ENCODE measurements at regions not wholly inside any gene's neighbourhood (a gene's known extent, or its start where the extent isn't known, plus 50 kb on each side); places are given as distances from the start of the nearest gene placed in this dataset.

GRCh38 chr10:131843089-131843595 is 57.7 kb upstream of the PPP2R2D start:
- FAIRE-seq: no peak

DNA sequence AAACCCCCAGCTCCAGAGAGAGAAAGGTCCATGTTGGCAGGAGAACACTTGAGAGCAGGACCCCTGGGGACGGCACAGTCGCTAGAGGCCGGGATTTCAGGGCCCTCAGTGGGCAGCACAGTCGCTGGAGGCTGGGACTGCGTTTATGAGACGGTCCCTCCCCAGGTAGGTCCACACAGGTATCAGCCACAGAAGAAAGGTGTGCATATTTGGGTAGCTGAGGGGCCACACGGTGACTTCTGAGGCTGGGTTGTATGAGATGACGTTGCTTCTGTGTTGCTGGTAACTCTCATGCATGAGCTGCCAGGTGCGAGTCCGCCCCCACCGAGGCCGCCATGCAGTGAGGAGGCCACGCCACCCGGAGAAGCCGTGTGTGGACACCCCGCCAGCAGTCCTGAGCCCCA is 56.9 kb upstream of the PPP2R2D start:
- FAIRE-seq: no peak

DNA sequence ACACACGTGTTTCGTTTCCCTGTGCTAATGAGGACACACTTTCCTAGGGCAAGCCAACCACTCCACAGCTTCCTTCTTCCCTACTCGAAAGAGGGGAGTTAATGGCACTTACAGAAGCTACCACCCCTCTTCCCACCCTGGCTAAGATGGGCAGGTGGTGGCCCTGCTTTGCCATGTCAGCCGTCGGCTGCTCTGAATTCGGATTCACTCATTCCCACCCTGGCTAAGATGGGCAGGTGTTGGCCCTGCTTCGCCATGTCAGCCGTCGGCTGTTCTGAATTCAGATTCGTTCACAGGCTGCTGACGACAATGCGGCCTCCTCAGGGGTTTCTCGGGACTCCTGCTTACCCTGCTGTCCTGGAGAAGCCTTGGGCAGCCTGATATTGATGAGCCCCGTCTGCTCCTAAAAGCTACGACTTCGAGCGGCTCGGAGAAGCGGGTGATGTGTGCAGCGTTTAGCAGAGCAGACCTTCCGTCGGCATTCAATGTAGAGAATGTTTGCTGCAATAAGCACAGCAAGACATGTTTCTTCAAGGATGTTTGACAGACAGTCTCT is 56.2 kb upstream of the PPP2R2D start:
- no peak for FAIRE-seq

DNA sequence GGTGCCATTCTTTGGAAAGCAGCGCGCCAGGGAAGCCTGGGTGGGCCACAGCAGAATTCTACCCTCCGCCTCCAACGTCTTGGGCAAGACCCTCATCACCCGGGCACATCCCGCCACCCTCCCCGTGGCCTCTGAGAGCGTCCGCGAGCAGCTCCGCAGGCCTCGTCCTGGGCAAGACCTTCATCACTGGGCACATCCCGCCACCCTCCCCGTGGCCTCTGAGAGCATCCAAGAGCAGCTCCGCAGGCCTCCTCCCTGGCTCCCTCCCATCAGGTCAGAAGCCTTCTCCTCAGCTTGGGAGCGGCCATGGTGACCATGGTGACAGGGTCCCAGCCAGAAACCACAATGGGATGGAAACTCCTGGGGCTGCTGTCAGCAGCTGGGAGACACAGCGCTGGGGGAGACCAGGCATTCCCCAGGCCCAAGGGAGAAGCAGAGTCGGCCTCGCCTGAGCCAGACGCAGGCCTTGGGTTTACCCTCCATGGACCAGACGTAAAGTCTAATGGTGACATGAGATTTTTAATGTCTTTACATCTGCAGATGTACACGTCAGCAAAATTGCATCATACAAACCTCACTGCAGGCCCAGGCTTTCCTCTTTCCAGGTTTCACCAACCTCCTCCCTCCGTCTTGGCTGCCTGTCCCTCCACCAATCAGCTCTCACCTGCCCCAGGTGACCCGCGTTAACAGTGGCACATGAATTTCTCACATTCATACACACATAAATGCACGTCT is 55.1 kb upstream of the PPP2R2D start:
- no peak for FAIRE-seq

DNA sequence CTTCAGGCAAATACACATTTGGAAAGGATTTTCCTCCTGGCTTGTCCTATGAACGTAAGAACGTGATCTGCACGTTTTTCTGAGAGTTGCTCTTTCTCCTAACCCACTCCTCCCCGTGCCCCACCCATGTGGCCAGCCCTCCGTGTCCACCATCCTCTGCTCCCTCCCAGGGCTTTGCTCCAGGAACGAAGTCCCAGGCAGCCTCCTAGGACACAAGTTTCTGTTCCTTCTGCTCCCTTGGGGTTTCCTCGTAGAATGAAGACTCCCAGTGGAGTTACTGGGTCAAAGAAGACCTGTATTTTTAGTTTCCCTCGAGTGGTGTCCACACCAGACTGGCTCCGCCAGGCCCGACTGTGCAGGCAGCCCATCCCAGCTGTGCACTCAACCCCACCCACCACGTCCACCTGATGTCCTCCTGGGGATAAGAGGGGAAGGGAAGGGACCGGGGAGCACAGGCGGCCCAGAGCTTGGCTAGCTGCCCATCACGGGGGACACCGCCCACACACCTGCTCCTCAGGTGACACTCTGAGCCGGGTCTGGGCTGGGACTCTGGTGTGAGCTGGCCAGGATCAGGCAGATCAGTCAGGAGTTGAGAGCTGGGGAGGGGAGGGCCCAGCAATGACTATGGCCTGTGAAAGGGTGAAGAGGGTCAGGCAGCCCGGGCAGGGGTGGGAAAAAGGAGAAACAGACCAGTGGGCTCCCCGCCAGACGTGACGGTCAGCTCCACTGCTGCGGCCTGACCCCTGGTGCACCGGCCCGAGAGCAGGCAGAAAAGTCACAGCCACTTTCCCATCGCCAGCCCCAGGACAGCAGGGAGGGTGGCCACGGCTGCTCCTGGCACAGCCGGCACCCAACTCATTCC is 54.3 kb upstream of the PPP2R2D start:
- no peak for FAIRE-seq

GRCh38 chr10:131847241-131847783 is 53.5 kb upstream of the PPP2R2D start:
- no peak for FAIRE-seq

DNA sequence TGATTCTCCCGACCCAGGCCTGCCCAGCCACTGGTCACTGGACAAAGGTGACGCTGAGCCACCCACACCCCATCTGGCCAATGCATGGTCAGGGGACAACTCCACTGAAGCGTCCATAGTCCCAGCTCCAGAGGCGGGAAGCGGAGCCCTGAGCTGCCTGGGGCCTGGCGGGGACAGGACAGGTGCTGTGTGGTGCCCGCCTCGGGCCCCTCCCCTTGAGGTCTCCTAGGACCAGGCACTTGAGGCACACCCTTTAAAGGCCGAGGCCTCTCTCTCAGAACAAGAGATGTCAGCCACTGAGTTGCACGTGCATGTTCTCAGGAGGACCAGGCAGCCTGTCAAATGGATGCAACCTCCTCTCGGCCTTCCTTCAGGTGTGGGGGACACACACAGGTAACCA is 52.5 kb upstream of the PPP2R2D start:
- FAIRE-seq: no peak

DNA sequence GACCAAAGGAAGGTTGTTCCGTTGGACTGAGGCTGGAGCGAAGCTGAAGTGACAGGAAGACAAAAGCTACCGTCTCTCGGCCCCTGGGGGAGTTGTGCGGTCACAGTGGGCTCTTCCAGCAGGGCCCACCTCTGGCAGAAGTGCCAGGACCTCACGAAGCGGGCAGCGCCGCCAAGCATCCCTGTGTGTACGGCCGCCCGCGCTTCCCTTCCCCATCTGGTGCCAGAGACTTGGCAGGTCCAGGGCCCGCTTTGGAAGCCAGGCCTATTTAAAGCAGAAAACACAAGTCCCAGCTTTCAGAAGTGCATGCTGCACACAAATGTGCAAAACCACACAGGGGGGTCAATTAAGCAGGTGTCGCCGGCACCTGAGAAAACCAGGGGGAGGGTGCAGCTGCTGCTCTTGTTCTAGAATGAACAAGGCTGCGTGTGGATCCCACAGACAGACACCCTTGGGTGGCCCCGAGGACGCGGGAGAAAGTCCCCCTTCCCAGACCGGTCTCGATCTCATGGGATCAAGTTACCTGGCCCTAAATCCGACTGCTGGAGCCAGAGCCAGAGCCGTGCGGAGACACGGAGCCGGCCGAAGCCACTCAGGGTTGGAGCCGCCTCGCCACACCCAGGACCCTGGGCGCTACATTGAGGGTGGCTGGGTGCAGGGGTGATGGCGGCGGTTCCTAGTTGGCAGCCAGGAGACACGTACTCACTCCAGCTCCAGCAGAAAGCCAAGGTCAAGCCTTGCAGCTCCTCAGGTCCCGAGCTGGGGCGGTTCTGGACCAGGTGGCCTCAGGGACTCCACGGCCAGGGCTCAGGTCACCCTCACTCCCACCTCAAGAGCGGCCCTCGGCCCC is 51.8 kb upstream of the PPP2R2D start:
- FAIRE-seq: no peak

- no peak for FAIRE-seq
Observed at GRCh38 chr10:131849591-131850382, 51.0 kb upstream of the PPP2R2D start.

GRCh38 chr10:131850383-131850870 is 50.4 kb upstream of the PPP2R2D start:
- FAIRE-seq: no peak
